Skin of body (tissue), 1 donor: ENCODE measurements at regions not wholly inside any gene's neighbourhood (a gene's known extent, or its start where the extent isn't known, plus 50 kb on each side); places are given as distances from the start of the nearest gene placed in this dataset.

Experiments used
- DNase-seq: peaks from one replicate; lab custom pipeline; 2025; lab: John Stamatoyannopoulos, UW

DNA sequence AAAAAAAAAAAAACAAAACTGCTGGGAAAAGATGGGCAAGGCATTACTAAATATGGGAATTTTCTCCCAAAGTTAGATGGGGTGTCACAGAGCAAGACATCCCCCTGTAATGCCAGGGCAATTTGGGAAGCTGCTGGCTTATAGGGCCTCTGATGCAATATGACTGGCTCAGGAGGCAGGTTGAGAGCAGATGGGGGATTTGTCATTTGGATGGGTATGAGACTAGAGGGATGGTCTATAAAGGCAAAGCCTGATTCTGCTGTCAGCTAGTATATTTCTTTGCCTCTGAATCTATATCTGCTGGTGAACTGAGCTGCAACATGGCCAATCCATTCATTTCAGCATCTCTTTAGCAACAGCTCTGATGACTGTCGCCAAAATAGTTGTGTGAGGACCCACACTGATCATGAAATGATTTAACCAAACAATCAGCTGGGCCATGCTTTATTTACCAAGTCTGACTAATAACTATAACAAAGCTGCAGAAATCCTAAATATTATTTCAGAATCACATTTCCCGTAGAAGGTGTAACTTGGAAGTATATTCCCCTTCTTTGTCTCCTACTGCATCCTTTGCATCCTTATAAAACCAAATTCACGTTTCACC, 455.1 kb upstream of the ZNF608 start:
- peak; percentile 19 for DNase-seq

DNA sequence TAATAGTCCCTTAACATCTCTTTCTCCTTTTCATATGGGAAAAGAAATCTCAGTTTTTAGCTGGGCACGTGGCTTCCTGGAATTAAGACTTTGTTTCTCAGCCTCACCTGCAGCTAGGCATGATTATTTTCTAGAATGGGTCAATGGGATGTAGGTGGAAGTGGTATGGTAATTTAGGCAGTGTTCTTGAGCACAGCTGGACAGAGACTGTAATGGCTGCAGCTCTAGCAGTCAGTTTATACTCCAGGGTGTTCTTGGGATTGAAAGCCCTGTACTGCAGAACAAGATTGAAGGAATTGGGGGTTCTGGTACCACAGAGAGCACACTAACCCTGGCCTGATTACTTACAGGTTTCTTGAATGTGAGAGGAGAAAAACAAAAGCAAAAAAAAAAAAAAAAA, 455.9 kb upstream of the ZNF608 start:
- no peak for DNase-seq

GRCh38 chr5:125202871-125203438, 456.5 kb upstream of the ZNF608 start:
- no peak for DNase-seq

- no peak for DNase-seq
Observed at GRCh38 chr5:125203912-125204311, 457.5 kb upstream of the ZNF608 start.

- DNase-seq = no peak
Observed at GRCh38 chr5:125205601-125206225, 459.3 kb upstream of the ZNF608 start.

- DNase-seq = peak; percentile 68
Observed at GRCh38 chr5:125207856-125208255, 461.4 kb upstream of the ZNF608 start.

- DNase-seq = no peak
Observed at GRCh38 chr5:125209650-125210049, 463.2 kb upstream of the ZNF608 start.

- DNase-seq = no peak
Observed at GRCh38 chr5:125210242-125210947, 464.0 kb upstream of the ZNF608 start.

GRCh38 chr5:125214080-125214479, 467.6 kb upstream of the ZNF608 start:
- no peak for DNase-seq

DNA sequence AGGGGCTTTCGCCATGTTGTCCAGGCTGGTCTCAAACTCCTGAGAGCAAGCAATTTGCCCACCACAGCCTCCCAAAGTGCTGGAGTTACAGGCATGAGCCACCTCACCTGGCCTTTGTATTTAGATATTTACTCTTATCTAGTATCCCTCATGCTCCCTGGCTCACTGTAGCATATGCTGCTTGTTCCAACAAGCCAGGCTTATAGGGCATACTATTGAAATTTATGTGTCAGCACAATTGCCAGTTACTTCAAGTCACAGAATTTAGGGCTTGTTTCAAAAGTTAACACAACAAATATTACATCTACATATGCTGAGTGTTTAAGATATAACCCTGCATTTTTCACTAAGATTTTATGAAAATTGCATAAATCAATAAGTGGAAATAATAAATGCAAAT, 469.2 kb upstream of the ZNF608 start:
- no peak for DNase-seq

DNA sequence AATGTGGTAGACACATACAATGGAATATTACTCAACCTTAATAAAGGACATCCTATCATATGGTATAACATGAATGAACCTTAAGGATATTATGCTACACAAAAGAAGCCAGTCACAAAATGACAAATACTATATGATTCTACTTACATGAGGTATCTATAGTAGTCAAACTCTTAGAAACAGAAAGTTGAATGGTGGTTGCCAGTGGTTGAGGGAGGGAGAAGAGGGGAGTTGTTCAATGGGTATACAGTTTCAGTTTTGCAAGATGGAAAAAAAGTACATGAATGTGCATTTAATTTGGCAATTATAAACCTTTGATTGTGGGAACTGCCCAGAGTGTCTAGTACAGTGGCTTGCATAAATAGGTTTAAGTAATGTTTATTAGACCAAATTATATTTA, 473.3 kb upstream of the ZNF608 start:
- DNase-seq = no peak

DNA sequence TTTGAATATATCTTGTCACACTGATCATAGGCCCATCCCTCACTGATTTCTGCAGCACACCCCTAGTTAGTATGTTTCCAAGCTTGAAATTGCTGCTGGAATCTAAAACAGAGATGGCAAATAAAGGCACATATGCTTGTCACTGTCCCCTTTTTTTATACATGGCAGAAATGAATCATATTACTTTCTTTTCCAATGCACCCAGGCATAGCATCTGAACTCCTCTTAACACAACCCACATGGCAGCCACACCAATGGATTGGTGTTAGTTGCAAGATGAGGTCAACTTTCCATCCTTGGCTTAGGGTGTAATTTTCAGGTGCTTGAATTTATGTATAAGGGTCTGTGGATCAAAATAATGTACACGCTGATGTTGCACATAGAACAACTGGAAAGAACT, 473.8 kb upstream of the ZNF608 start:
- no peak for DNase-seq

- DNase-seq = no peak
Observed at GRCh38 chr5:125222597-125223240, 476.3 kb upstream of the ZNF608 start.

GRCh38 chr5:125225424-125225823, 479.0 kb upstream of the ZNF608 start:
- no peak for DNase-seq

- no peak for DNase-seq
Observed at GRCh38 chr5:125226825-125227224, 480.4 kb upstream of the ZNF608 start.

GRCh38 chr5:125227333-125228095, 481.1 kb upstream of the ZNF608 start:
- DNase-seq = no peak

DNA sequence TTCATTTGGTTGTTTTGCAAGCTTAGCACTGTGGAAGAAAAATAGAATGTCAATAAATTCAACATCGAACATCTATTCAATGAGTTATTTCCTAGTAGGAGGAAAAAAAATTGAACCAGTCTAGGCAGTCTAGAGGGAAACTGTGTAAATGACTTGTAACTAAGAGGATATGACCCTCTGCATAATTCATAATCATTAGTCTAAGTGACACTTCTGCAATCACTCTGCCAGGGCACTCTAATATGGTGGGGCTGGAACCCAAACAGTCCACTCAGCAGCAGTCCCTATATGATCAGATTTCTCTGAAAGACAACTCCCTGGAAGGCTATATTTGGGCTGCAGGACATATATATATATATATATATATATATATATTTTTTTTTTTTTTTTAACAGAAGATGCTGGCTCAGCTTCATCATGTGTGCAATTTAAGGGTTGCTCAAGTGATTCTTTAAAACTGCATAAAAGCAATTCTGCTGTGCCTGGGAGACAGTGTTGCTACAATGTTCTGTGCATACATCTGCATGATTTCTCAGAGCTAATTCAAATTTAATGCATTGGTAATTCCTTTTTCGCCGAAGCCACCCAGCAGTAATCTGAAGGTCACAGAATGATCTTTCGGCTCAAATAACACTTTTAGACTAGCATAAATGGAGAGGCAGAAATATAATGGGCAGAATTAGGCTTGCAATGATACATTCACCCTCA, 482.1 kb upstream of the ZNF608 start:
- no peak for DNase-seq

DNA sequence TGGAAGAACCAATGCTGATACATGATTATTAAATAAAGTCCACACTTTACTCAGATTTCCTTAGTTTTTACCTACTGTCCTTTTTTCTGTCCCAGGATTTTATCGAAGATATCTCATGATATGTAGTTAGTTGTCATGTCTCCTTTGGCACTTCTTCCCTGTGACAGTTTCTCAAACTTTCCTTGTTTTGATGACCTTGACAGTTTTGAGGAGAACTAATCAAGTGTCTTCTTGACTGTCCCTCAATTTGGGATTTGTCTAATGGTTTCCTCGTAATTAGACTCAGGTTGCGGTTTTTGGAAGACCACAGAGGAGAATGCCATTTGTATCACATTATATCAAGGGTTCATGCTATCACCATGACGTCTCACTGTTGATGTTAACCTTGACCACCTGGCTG, 483.1 kb upstream of the ZNF608 start:
- DNase-seq = no peak

DNA sequence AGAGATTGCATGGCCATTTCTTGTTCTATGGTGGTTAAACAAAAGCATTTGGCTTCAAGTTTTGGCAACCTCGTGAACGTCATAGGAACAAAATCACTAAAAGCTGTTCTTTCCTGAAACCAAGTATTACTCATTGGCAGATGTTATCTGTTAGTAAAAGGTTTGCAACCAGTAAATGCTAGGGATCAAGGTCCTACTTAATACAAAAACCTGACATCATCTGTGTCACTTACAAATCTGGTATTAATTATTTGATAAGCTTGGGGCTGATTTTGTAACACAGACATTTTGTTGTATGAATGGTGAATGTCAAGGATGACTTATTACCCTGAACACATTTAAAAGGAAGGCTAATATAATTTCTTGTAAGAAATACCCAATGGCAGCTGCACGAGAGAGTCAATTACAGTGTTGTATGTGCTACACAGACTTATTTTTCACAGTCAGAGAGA, 486.4 kb upstream of the ZNF608 start:
- DNase-seq = peak; percentile 98

- no peak for DNase-seq
Observed at GRCh38 chr5:125233944-125234343, 487.5 kb upstream of the ZNF608 start.

DNA sequence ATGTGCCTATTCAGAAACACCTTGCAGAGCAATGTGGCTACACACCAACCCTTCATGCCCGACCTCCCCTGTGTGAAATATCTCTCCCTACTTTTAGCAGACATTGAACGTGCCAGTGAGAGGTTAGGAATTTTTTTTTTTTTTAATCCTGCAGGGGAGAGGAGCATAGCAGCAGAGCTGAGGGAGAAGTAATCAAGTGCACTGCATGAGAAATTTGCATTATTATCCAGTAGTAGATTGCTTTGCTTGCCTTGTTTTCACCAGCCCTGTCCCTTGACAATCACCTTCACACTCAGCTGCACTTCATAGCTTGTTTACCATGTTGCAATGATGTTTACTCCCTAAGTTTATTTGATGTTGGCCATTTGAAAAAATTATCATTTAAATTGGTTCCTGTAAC, 489.6 kb upstream of the ZNF608 start:
- DNase-seq = no peak
